ENCODE measurements at regions not wholly inside any gene's neighbourhood (a gene's known extent, or its start where the extent isn't known, plus 50 kb on each side); places are given as distances from the start of the nearest gene placed in this dataset.
"Not testable (repeated sequence)": the region's sequence is repeated elsewhere in the genome, so short reads cannot be mapped to it uniquely, and the experiment has no call there.

DNA sequence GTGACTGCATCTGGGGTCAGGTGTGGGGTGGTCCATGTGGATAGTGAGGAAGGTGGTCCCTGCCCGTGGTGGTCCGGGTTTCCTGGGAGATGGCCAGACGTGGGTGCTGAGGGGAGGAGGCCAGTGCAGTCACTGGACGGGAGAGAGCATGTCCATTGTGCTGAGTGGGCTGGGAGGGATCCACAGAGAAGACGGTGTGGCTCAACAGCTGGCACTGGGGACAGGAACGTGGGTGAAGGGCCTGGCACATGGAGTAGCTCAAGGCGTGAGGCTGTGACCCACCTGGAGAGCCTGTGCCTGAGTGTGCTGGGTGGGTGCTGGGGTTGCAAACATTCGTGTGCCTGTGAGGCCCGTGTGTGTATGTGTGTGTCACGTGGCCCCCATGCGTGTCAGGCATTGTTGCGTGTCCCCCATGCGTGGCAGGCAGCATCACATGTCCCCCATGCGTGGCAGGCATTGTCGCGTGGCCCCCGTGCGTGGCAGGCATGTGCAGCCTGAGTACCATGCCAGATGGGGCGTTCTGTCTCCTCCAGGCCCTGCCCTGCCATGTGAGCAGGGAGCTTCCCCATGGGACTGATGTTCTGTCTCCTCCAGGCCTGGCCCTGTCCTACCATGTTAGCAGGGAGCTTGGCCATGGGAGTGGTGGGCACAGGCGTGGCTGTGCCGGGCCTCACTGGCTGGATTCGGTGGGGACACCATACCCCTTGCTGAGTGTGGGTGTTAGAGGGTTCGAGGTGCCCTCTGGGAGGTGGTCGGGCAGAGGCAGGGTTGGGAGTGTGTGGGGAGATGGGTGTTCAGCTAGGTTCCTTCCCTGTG lies 89.8 kb downstream of the TMEM121 start:
- TF ChIP-seq, protein P1, sequence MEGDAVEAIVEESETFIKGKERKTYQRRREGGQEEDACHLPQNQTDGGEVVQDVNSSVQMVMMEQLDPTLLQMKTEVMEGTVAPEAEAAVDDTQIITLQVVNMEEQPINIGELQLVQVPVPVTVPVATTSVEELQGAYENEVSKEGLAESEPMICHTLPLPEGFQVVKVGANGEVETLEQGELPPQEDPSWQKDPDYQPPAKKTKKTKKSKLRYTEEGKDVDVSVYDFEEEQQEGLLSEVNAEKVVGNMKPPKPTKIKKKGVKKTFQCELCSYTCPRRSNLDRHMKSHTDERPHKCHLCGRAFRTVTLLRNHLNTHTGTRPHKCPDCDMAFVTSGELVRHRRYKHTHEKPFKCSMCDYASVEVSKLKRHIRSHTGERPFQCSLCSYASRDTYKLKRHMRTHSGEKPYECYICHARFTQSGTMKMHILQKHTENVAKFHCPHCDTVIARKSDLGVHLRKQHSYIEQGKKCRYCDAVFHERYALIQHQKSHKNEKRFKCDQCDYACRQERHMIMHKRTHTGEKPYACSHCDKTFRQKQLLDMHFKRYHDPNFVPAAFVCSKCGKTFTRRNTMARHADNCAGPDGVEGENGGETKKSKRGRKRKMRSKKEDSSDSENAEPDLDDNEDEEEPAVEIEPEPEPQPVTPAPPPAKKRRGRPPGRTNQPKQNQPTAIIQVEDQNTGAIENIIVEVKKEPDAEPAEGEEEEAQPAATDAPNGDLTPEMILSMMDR (IDR thresholded peaks at IDR 0.05), result not testable (repeated sequence)
- TF ChIP-seq POLR2A (IDR thresholded peaks at IDR 0.05), result not testable (repeated sequence)
